ENCODE measurements at regions not wholly inside any gene's neighbourhood (a gene's known extent, or its start where the extent isn't known, plus 50 kb on each side); places are given as distances from the start of the nearest gene placed in this dataset.

GRCh38 chr7:159211540-159212182 is 67.0 kb upstream of the VIPR2 start:
- no peak for TF ChIP-seq CTCF (IDR thresholded peaks at IDR 0.05)
- no peak for TF ChIP-seq POLR2A (IDR thresholded peaks at IDR 0.05; ENCODE audit: low read length)
- TF ChIP-seq MAX (IDR thresholded peaks at IDR 0.05) = no peak
- TF ChIP-seq RARB (CRISPR knock-in tag; IDR thresholded peaks at IDR 0.05) = no peak
- no peak for TF ChIP-seq ESRRA (IDR thresholded peaks at IDR 0.05; ENCODE audit: borderline replicate concordance, low read length)
- no peak for TF ChIP-seq NFE2L2 (conservative IDR thresholded peaks at IDR 0.05; ENCODE audit: low read length)

All from A549 (cell line).